Fibroblast of the aortic adventitia (primary cell): ENCODE measurements at regions not wholly inside any gene's neighbourhood (a gene's known extent, or its start where the extent isn't known, plus 50 kb on each side); places are given as distances from the start of the nearest gene placed in this dataset.

Experiments
- DNase-seq: peaks from one replicate; pipeline ENCODE4 v3.0.0-alpha.2; 2010; ENCODE audit warnings: low read depth
- H3K4me3 ChIP-seq: 2 replicates; pipeline ENCODE4 v1.5.1; 2011; ENCODE audit warnings: low read depth, mild to moderate bottlenecking, control low read depth, low read length, moderate library complexity
- CTCF ChIP-seq: IDR thresholded peaks from 2 replicates; pipeline ENCODE4 v1.5.1; 2011; ENCODE audit warnings: mild to moderate bottlenecking, low read length, control low read depth, inconsistent platforms; ENCODE audit not compliant: insufficient read depth

DNA sequence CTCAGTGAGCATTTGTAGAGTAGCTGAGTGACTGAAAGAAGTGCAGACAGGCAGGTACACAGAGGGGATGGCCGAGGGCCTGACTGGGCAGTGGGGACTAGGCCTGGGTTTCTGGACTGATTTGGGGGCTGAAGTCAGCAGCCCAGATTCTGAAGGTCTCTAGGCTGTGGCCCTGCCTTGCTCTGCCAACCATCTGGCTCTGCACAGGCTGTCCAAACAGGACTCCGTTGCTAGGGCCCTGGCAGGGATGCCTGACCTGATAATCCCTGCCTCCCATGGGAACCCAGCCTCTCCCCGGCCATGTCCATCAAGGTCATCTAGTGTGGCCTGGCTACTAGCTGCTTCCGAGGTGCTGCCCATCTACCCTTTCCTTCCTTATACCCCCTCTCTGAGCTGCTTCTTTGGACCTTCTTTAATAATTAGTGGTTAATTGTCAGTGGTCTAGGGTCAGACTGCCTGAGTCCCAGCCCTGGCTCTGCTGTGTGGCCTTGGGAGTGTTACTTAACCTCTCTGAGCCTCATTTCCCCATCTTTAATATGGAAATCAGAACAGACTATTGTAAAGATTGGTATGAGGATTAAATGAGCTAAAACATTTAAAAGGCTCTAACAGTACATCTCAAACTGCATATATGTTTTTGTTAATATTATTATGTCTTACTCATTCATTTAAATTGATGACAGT, 137.9 kb downstream of the VEGFA start:
- no peak overlapping the region for H3K4me3 ChIP-seq
- TF ChIP-seq CTCF, result no peak
- no peak for DNase-seq

DNA sequence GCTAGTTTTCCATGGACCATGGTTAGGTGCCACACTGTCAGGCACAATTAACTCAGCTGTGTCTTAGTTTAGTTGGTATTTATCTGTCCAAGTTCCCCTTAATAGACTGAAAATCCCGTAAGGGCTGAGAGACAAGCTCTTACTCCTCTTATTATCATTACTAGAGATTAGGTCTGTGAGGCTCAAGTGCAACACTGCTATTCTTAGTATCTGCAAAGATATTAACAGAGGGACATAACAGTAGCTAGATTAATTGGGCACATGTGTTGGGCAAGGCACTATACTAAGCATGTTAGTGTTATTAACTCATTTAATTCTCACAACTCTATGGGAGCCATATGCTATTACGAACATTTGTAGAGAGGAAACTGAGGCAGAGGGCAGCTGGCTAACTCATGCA, 137.3 kb downstream of the VEGFA start:
- H3K4me3 ChIP-seq, result no peak overlapping the region
- TF ChIP-seq CTCF, result no peak

DNA sequence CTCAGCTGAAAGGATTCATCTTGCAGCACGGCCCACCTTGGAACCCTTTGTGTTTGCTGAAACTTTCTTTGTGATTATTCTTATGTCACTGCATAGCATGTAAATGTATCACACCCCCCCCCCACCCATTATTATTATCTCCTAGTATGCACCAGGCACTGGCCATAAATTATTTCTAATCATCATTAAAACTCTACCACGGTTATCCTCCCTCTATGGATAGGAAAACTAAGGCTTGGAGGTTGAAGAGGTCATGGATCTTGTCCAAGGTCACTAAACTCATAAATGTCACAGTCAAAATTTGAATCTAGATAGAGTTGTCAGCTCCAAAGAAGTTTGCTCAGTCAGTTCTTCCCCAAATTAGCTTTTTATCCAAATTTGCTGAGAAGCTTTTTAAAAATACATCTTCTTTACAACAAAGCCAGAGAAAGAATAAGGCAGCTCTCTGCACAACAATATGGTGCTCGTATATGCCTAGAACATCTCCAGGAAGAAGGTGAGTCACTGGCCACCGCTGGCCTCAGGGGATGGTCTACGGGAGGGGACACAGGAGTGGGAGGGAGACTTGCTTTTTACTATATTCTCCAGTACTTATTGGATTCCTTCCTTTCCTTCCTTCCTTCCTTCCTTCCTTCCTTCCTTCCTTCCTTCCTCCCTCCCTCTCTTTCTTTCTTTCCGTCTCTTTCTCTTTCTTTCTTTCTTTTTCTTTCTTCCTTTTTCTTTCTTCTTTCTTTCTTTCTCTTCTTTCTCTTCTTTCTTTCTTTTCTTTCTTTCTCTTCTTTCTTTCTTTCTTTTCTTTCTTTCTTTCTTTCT, 134.5 kb downstream of the VEGFA start:
- no peak for DNase-seq
- no peak overlapping the region for H3K4me3 ChIP-seq
- TF ChIP-seq CTCF, result no peak

More for the DNA sequence above, 137.3 kb downstream of the VEGFA start:
- DNase-seq, result no peak

DNA sequence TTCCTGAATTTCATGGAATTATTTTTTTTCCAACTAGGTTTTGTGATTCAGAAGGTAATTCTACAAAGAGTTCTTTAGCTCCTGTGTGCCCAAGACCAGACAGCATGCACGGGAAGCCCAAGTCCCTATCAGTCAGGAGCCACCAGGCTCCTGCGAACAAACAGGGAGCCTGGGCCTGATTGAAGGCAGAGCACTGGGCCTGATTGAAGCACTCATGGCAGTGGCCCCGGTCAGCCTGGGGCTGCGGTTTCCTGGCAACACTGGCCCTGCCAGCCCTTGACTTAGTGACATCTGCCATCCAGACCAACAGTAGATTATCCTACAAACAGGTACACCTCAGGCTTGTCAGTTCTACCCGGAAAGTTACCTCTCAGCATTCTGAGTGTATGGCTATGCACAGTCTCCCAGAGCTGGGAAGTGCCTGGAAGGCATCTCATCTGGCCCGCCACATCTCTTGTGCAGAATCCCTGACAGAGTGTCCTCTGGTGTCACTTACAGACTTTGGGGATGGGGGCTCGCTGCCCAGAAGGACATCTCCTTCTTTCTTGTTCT, 133.8 kb downstream of the VEGFA start:
- no peak for DNase-seq
- no peak overlapping the region for H3K4me3 ChIP-seq
- no peak for TF ChIP-seq CTCF

DNA sequence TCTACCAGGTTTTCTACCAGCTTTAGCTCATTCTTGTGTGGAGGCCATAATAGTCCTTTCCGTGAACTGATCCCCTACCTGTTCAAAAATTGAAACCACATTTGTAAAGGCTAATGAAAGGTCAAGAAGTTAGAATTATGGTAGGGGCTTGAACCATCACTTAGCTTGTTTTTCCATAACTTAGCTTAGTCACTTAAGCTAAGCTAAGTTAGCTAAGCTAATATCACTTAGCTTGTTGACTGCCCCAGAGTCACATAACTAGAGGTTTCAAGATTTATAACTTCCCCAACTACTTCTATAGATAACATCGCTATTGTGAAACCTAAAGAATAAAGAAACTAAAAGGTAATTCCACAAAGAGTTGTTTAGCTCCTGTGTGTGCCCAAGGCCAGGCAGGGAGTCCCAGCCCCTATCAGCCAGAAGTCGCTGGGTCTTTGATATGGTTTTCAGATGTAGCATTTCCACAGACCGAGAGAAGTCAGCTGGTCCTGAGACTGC, 131.8 kb downstream of the VEGFA start:
- TF ChIP-seq CTCF, result no peak
- no peak overlapping the region for H3K4me3 ChIP-seq
- DNase-seq, result no peak

DNA sequence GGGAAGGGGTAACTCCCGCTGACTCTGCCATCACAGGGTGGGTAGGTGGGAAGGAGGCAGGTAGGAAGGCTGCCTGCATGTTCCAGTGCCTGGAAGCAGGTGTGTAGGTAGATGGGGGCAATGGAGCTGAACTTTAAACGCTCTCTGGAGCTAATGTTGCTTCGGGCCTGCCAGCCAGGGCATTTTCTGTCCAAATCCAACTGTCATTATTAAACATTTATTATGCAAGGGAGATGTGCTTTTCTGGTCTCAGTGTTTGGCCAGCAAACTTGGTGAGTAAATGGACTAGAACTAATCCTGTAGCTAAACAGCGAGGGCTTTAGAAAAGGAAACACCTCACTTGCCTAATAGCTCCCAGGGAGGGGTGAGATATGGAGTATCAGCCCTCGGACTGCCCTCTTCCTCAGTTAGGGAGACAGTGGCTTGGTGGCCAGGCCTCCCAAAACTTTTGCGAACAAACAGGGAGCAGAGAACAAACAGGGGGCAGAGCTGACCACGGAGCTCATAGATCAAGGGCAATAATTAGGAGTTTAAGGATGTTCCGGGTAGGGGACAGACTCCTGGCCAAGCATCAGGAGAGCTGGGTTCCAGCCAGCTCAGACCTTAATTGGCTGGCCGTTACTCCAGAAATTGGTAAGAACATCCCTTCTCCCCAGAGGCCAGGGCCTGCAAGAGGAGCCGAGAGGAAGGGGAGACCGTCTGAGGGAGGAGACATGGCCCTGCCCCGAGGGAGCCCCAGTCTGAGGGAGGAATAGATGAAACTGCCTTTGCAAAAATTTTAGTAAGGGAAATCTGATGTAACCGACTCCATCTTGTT, 131.1 kb downstream of the VEGFA start:
- TF ChIP-seq CTCF, result no peak
- no peak for DNase-seq
- no peak overlapping the region for H3K4me3 ChIP-seq
